ENCODE measurements at regions not wholly inside any gene's neighbourhood (a gene's known extent, or its start where the extent isn't known, plus 50 kb on each side); places are given as distances from the start of the nearest gene placed in this dataset.

GRCh38 chr2:71823526-71823925 is 324.1 kb downstream of the CYP26B1 start:
- no peak for TF ChIP-seq POLR2A (IDR thresholded peaks at IDR 0.05; ENCODE audit: low read depth, low read length)
- no peak for TF ChIP-seq POLR2AphosphoS5 (IDR thresholded peaks at IDR 0.05; ENCODE audit: low read depth, low read length)
